GM12878 (cell line): ENCODE measurements at regions not wholly inside any gene's neighbourhood (a gene's known extent, or its start where the extent isn't known, plus 50 kb on each side); places are given as distances from the start of the nearest gene placed in this dataset.
A peak's percentile ranks its signal among the peaks of the same experiment; 100 is the strongest.

ENCODE experiments used
- ATAC-seq: fragments of 200-7000 bp; cut with Tn5 transposase; 3 replicates; pipeline ENCODE4 v1.9.1; 2020; ENCODE audit warnings: mild to moderate bottlenecking, moderate library complexity
- BruUV-seq: library from RNA; stranded (reverse); fragments of 400-500 nt; replicated peaks from 2 replicates; lab custom pipeline; 2021; lab: Mats Ljungman, UMichigan
- CTCF ChIA-PET: fragments of 300-600 bp; sonication (Branson Sonifier 250); formaldehyde crosslinking; extraction: SDS; loops from one replicate; lab custom pipeline; 2021; ENCODE audit warnings: inconsistent platforms; lab: Yijun Ruan, JAX
- POLR2A ChIA-PET: fragments of 350-600 bp; formaldehyde crosslinking; extraction: SDS; loops from one replicate; lab custom pipeline; 2021; ENCODE audit warnings: inconsistent platforms; lab: Charles Lee
- RAD21 ChIA-PET: fragments of 300-600 bp; sonication (Branson Sonifier 250); formaldehyde crosslinking; loops from one replicate; lab custom pipeline; 2023; ENCODE audit warnings: antibody characterized with exemption; ENCODE audit not compliant: unreplicated experiment; lab: Charles Lee
- SMC1A ChIA-PET: fragments of 300-600 bp; sonication (Branson Sonifier 250); formaldehyde crosslinking; loops from one replicate; lab custom pipeline; 2023; ENCODE audit not compliant: unreplicated experiment, uncharacterized antibody; lab: Charles Lee
- DNase-seq: peaks from one replicate; pipeline ENCODE4 v3.0.0-alpha.2; 2011; ENCODE audit warnings: low read depth, low spot score
- FAIRE-seq: peaks from 3 replicates; lab custom pipeline; 2011; peaks lifted over from hg19 to GRCh38; lab: Jason Lieb, UNC
- H2AFZ ChIP-seq: 2 replicates; pipeline ENCODE4 v1.6.0; 2011; ENCODE audit warnings: low read depth, low read length, control low read depth; ENCODE audit not compliant: control insufficient read depth
- H3K27ac ChIP-seq: 2 replicates; pipeline ENCODE4 v1.5.1; 2011; ENCODE audit warnings: control low read depth; ENCODE audit not compliant: control insufficient read depth, insufficient read depth
- H3K27me3 ChIP-seq, 2 experiments: replicated peaks in 1 of 2; 2 replicates each; pipeline versions ENCODE4 v1.6.0 to v1.6.1; 2011; ENCODE audit warnings: low read length in 1 of 2; ENCODE audit not compliant: control insufficient read depth in 2 of 2, insufficient read depth in 2 of 2
- H3K36me3 ChIP-seq, 2 experiments: 2 replicates each; pipeline ENCODE4 v1.5.1; 2011; ENCODE audit warnings: low read length in 1 of 2; ENCODE audit not compliant: control insufficient read depth in 2 of 2, insufficient read depth in 2 of 2
- H3K4me1 ChIP-seq: 2 replicates; pipeline ENCODE4 v1.6.1; 2011; ENCODE audit warnings: mild to moderate bottlenecking, low read length, moderate library complexity, mixed read lengths; ENCODE audit not compliant: control insufficient read depth, insufficient read depth
- H3K4me2 ChIP-seq: 2 replicates; pipeline ENCODE4 v1.6.0; 2011; ENCODE audit warnings: control low read depth; ENCODE audit not compliant: control insufficient read depth, insufficient read depth
- H3K4me3 ChIP-seq: fragments of 200-600 bp; sonication (generic); 2 replicates; pipeline ENCODE4 v1.5.1; 2016
- H3K79me2 ChIP-seq: 2 replicates; pipeline ENCODE4 v1.6.0; 2011; ENCODE audit warnings: low read length; ENCODE audit not compliant: control insufficient read depth, insufficient read depth
- H3K9ac ChIP-seq: 2 replicates; pipeline ENCODE4 v1.8.0; 2011; ENCODE audit warnings: low read length, control low read depth, mixed read lengths; ENCODE audit not compliant: control insufficient read depth, insufficient read depth
- H3K9me3 ChIP-seq: replicated peaks from 3 replicates; pipeline ENCODE4 v1.5.1; 2011; ENCODE audit warnings: mild to moderate bottlenecking, low read length; ENCODE audit not compliant: control insufficient read depth, insufficient read depth
- H4K20me1 ChIP-seq: 2 replicates; pipeline ENCODE4 v1.6.0; 2011; ENCODE audit not compliant: control insufficient read depth, insufficient read depth
- ASH2L ChIP-seq: fragments of 300-600, 200-600 bp; sonication (generic); IDR thresholded peaks from 2 replicates; pipeline ENCODE4 v1.6.1; 2017; ENCODE audit warnings: low read depth, mild to moderate bottlenecking, borderline replicate concordance
- BCL3 ChIP-seq: IDR thresholded peaks from 2 replicates; pipeline ENCODE4 v1.6.1; 2011; ENCODE audit warnings: borderline replicate concordance, low read depth, mild to moderate bottlenecking, moderate library complexity, low read length; ENCODE audit not compliant: insufficient read depth, poor library complexity, severe bottlenecking
- BHLHE40 ChIP-seq, 2 experiments: fragments of 450-650 bp in 1 of 2; IDR thresholded peaks; 2 replicates each; pipeline ENCODE4 v1.6.1; 2011 to 2017; ENCODE audit warnings: low read depth in 2 of 2, borderline replicate concordance in 1 of 2, improper control_type of control experiment in 1 of 2, low read length in 1 of 2, mild to moderate bottlenecking in 1 of 2
- CHD4 ChIP-seq: fragments of 200-600 bp; sonication (generic); IDR thresholded peaks from 2 replicates; pipeline ENCODE4 v1.6.1; 2016; ENCODE audit warnings: mild to moderate bottlenecking
- EP300 ChIP-seq, 2 experiments: fragments of 150-350 bp in 1 of 2; IDR thresholded peaks; 2 replicates each; pipeline ENCODE4 v1.6.1; 2011 to 2012; ENCODE audit warnings: low read depth in 2 of 2, low read length in 2 of 2, borderline replicate concordance in 1 of 2, improper control_type of control experiment in 1 of 2, inconsistent platforms in 1 of 2; ENCODE audit not compliant: control insufficient read depth in 1 of 2
- IKZF1 ChIP-seq: fragments of 450-650 bp; conservative IDR thresholded peaks from 2 replicates; pipeline ENCODE4 v1.6.1; 2017; ENCODE audit warnings: antibody characterized with exemption, mild to moderate bottlenecking
- NBN ChIP-seq: fragments of 450-650 bp; IDR thresholded peaks from 2 replicates; pipeline ENCODE4 v1.6.1; 2016
- TCF12 ChIP-seq: IDR thresholded peaks from 2 replicates; pipeline ENCODE4 v1.6.1; 2011; ENCODE audit warnings: low read depth, mild to moderate bottlenecking, low read length
- USF1 ChIP-seq: IDR thresholded peaks from 2 replicates; pipeline ENCODE4 v1.6.1; 2011; ENCODE audit warnings: borderline replicate concordance, low read depth, mild to moderate bottlenecking, moderate library complexity, mixed read lengths, low read length; ENCODE audit not compliant: insufficient read depth; ENCODE audit errors: extremely low read length
- ZNF384 ChIP-seq: IDR thresholded peaks from 2 replicates; pipeline ENCODE4 v1.6.1; 2012; ENCODE audit warnings: low read depth, mild to moderate bottlenecking, low read length, improper control_type of control experiment, borderline replicate concordance
- WGBS: methylation state at CpG from one replicate; pipeline ENCODE4 v1.1.6; 2016; ENCODE audit warnings: low lambda C conversion rate; ENCODE audit not compliant: insufficient replicate concordance, insufficient coverage; ENCODE audit errors: missing lambda C conversion rate; 5-methylcytosine and 5-hydroxymethylcytosine counted together
- in situ Hi-C: fragments of 300-500 bp; cut with MboI; formaldehyde crosslinking; loops from 9 replicates; pipeline ENCODE4 v1.14.3; 2018; ENCODE audit warnings: mixed read lengths
- intact Hi-C: fragments of 100-400 bp; cut with micrococcal nuclease; formaldehyde crosslinking; loops from one replicate; pipeline ENCODE4 v1.14.2; 2022; ENCODE audit not compliant: unreplicated experiment
- TF ChIP-seq, protein P1 (sequence below): fragments of 450-650 bp; formaldehyde crosslinking; IDR thresholded peaks from 2 replicates; pipeline ENCODE4 v1.4.0; 2020; ENCODE audit warnings: mild to moderate bottlenecking, moderate library complexity
- TF ChIP-seq, protein P2 (sequence below): fragments of 450-650 bp; formaldehyde crosslinking; IDR thresholded peaks from 2 replicates; pipeline ENCODE4 v1.5.0; 2022; ENCODE audit warnings: mild to moderate bottlenecking, missing genetic modification characterization

GRCh38 chr3:72630327-72630968 lies 217.8 kb downstream of the SHQ1 start:
- in situ Hi-C loops = no loop called here
- H3K4me2 ChIP-seq = no peak overlapping the region
- no peaks in the 10 kb centered on the region for H3K79me2 ChIP-seq
- no peak overlapping the region for H3K9ac ChIP-seq
- ATAC-seq = no peak
- H3K9me3 ChIP-seq = peaks cover 3% of the 10 kb centered on the region; the same call in 1 of the 3 replicates
- 82% methylated on average over 8 of the region's 8 CpGs for WGBS
- no peaks in the 10 kb centered on the region for H4K20me1 ChIP-seq
- no peak overlapping the region for H3K27ac ChIP-seq
- ChIA-PET POLR2A (no interaction called here), SMC1A (interaction anchor here (1.0 to 1.7 kb wide), 2 partner anchors 16 to 134 kb away, joined by 3 read pairs; no protein-coding TSS in a partner anchor), RAD21 (no interaction called here), CTCF (interaction anchor here (1.0 to 1.4 kb wide), 2 partner anchors 108 to 191 kb away, joined by 3 read pairs; no protein-coding TSS in a partner anchor)
- BruUV-seq = no TSS peak
- no peaks in the 10 kb centered on the region for H3K27me3 ChIP-seq
- intact Hi-C loops = loop anchor here (5.0 kb wide), 2 partner anchors 183 to 203 kb away; partner anchors contain the start of gene RYBP
- H3K36me3 ChIP-seq = no peaks in the 10 kb centered on the region
- no peak overlapping the region for H2AFZ ChIP-seq
- H3K4me3 ChIP-seq = no peak overlapping the region
- FAIRE-seq = no peak
- H3K4me1 ChIP-seq = peaks cover 41% of the 10 kb centered on the region
- no peak for DNase-seq
- TF ChIP-seq, protein P1, sequence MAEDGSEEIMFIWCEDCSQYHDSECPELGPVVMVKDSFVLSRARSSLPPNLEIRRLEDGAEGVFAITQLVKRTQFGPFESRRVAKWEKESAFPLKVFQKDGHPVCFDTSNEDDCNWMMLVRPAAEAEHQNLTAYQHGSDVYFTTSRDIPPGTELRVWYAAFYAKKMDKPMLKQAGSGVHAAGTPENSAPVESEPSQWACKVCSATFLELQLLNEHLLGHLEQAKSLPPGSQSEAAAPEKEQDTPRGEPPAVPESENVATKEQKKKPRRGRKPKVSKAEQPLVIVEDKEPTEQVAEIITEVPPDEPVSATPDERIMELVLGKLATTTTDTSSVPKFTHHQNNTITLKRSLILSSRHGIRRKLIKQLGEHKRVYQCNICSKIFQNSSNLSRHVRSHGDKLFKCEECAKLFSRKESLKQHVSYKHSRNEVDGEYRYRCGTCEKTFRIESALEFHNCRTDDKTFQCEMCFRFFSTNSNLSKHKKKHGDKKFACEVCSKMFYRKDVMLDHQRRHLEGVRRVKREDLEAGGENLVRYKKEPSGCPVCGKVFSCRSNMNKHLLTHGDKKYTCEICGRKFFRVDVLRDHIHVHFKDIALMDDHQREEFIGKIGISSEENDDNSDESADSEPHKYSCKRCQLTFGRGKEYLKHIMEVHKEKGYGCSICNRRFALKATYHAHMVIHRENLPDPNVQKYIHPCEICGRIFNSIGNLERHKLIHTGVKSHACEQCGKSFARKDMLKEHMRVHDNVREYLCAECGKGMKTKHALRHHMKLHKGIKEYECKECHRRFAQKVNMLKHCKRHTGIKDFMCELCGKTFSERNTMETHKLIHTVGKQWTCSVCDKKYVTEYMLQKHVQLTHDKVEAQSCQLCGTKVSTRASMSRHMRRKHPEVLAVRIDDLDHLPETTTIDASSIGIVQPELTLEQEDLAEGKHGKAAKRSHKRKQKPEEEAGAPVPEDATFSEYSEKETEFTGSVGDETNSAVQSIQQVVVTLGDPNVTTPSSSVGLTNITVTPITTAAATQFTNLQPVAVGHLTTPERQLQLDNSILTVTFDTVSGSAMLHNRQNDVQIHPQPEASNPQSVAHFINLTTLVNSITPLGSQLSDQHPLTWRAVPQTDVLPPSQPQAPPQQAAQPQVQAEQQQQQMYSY (CRISPR knock-in tag) = no peak
- TF ChIP-seq NBN (no peak), EP300 (IDR thresholded peaks at IDR 0.05; ENCODE audit: borderline replicate concordance in 1 of 2, control insufficient read depth in 1 of 2, low read depth in 2 of 2, low read length in 2 of 2) (no peak), ASH2L (no peak), USF1 (no peak), IKZF1 (peak; percentile 8; the same call in 1 of the 2 replicates), ZNF384 (no peak), BCL3 (no peak), BHLHE40 (IDR thresholded peaks at IDR 0.05; ENCODE audit: borderline replicate concordance in 1 of 2, low read depth in 2 of 2, low read length in 1 of 2) (peak; percentile 11 to 24; a peak in 2 of 4 replicates), CHD4 (no peak), TCF12 (0 out of 2 replicates have a peak, but pooled peaks have one; percentile 17)
- TF ChIP-seq, protein P2, sequence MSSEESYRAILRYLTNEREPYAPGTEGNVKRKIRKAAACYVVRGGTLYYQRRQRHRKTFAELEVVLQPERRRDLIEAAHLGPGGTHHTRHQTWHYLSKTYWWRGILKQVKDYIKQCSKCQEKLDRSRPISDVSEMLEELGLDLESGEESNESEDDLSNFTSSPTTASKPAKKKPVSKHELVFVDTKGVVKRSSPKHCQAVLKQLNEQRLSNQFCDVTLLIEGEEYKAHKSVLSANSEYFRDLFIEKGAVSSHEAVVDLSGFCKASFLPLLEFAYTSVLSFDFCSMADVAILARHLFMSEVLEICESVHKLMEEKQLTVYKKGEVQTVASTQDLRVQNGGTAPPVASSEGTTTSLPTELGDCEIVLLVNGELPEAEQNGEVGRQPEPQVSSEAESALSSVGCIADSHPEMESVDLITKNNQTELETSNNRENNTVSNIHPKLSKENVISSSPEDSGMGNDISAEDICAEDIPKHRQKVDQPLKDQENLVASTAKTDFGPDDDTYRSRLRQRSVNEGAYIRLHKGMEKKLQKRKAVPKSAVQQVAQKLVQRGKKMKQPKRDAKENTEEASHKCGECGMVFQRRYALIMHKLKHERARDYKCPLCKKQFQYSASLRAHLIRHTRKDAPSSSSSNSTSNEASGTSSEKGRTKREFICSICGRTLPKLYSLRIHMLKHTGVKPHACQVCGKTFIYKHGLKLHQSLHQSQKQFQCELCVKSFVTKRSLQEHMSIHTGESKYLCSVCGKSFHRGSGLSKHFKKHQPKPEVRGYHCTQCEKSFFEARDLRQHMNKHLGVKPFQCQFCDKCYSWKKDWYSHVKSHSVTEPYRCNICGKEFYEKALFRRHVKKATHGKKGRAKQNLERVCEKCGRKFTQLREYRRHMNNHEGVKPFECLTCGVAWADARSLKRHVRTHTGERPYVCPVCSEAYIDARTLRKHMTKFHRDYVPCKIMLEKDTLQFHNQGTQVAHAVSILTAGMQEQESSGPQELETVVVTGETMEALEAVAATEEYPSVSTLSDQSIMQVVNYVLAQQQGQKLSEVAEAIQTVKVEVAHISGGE = no peak
